WI38 (cell line): ENCODE measurements at regions not wholly inside any gene's neighbourhood (a gene's known extent, or its start where the extent isn't known, plus 50 kb on each side); places are given as distances from the start of the nearest gene placed in this dataset.

Source experiments
- H3K4me3 ChIP-seq: 2 replicates; pipeline ENCODE4 v1.5.1; 2011; ENCODE audit warnings: low read depth, mild to moderate bottlenecking, control low read depth, low read length
- CTCF ChIP-seq: IDR thresholded peaks from 2 replicates; pipeline ENCODE4 v1.5.1; 2012; ENCODE audit warnings: low read depth, mild to moderate bottlenecking, control low read depth, low read length

GRCh38 chr10:43867667-43868565, 219.2 kb upstream of the ZNF32 start:
- TF ChIP-seq CTCF: no peak
- H3K4me3 ChIP-seq: no peak overlapping the region

- no peak for TF ChIP-seq CTCF
Measured at GRCh38 chr10:43867113-43867512, 218.4 kb upstream of the ZNF32 start.

GRCh38 chr10:43866712-43867111, 218.0 kb upstream of the ZNF32 start:
- no peak for TF ChIP-seq CTCF
- no peak overlapping the region for H3K4me3 ChIP-seq

More at GRCh38 chr10:43867113-43867512, 218.4 kb upstream of the ZNF32 start:
- H3K4me3 ChIP-seq: no peak overlapping the region

DNA sequence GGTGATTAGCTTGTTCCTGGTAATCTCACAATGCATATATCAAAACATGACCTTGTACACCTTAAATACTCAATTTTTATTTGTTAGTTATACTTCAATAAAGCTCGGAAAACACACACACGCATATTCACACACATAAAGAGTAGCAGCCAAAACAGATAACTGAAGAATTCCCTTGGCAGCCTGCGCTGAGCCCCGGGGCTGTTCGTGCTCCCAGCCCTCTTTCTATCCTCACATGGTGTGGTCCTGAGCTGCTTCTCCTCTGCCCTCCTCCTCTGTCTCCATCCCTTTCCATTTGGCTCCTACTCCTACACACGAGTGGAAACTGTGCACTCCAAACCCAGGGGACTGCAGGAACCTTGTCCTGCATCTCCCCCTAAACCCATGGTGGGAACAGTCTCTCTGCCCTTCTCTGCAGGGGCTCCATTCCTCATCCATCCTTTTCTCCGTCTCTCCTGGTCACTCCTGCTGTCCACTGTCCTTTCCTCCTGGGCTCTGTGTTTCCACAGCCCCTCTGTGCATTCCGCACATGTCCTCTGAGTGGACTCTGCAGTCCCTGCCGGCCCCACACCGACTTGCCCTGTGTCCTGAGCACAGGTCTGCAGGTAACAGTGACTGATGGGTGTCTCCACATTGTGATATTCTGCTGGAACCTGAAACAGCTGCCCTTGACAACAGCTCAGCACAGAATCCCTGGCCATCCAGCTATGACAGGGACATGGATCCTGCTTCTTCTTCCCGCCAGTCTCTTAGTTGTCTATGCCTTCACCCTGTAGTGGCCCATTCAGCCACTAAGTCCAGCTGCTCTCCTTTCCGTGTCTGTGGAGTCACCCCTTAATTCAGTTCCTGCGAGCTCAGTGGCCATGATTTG, 216.8 kb upstream of the ZNF32 start:
- no peak for TF ChIP-seq CTCF
- no peak overlapping the region for H3K4me3 ChIP-seq

GRCh38 chr10:43864656-43865055, 216.0 kb upstream of the ZNF32 start:
- no peak overlapping the region for H3K4me3 ChIP-seq
- TF ChIP-seq CTCF: no peak

DNA sequence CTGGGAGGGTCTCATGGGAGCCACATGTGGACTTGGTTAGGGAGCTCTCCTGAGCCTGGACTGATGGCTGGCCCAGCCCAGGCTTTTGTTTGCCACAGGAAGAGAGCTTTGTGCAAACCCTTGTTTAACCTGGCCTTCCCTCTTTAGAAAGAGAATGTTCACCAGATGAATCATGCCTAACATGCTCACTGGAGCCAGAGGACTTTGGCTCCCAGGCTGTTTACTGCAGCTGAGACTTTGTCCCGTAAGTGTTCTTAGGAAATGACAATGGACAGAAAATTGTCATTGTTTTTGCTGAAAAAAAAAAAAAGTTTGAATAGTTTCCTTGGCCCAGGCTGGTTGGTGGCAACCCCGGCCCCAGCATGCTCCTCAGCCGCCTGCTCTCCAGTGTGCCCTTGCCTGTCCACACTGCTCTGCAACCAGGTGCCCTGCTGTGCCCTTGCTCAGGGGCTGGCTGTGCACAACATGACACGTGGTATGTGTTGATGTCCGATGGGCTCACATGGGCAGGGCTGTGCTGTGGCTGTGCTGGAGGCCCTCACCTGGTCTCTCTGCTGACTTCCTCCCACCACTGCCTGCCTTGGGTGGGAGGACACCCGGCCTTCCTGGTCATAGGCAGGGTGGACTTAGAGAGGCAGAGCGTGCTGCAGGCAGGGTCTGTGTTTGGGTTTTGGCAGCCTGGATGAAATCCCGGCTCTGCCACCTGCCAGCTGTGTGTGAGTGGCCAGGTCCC, 215.3 kb upstream of the ZNF32 start:
- no peak overlapping the region for H3K4me3 ChIP-seq
- TF ChIP-seq CTCF: no peak
